ENCODE measurements at regions not wholly inside any gene's neighbourhood (a gene's known extent, or its start where the extent isn't known, plus 50 kb on each side); places are given as distances from the start of the nearest gene placed in this dataset.

DNA sequence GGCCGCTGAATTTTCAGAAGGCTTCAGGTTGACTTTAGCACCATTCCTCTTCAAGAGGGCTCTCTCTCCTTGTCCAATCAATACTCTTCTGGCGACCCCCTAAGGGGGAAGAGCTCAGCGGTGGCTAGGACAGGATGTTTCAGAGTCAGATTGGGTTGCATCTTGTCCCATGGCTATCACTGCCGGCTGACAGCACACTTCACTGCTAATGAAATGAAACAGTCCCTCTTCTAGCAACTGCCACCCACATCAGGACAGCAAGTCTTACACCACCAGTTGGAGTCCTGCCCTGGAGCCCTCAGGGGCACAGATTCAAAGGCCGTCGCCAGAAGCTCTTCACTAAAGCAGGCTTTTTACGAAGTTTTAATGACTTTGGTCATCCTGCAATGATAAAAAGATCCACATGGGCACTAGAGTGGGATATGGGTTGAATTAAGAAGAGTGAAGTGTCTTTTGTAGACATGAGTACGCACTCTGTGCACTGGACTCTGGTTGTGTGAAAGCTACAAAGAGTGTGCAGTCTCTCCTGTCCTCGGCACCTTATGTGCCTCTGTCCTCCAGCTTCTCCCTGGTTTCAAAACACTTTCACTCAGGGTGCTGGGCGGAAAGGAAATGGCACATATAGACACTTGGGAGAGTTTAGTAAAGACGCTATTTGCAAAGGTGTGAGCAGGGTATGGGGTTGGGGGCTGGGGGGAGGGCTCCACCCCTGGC, 66.1 kb upstream of the SLC22A16 start (continued):
- TF ChIP-seq PHF8 (conservative IDR thresholded peaks at IDR 0.05; ENCODE audit: low read depth, low read length): no peak

All from H1 (cell line).